ENCODE measurements at regions not wholly inside any gene's neighbourhood (a gene's known extent, or its start where the extent isn't known, plus 50 kb on each side); places are given as distances from the start of the nearest gene placed in this dataset.

DNA sequence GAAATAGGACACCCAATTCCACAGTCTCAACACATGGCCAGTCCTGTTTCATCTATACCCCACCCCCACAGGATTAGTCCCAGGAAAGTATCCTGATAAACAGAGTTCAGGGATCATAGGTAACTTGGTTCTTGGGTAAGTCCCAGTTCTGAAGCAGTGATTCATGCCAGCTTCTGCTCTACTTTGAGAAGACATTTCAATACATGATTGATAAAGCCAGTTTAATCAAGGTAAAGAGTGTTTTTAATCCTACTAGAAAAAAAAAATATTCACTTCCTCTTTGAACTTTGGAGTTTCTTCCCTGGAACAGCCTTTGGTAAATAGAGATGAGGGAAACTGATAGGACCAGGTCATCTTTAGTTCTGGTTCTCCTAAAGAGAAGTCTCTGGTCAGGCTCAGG lies 142.4 kb downstream of the TLR5 start:
- DNase-seq (ENCODE audit: low read depth), result no peak

DNA sequence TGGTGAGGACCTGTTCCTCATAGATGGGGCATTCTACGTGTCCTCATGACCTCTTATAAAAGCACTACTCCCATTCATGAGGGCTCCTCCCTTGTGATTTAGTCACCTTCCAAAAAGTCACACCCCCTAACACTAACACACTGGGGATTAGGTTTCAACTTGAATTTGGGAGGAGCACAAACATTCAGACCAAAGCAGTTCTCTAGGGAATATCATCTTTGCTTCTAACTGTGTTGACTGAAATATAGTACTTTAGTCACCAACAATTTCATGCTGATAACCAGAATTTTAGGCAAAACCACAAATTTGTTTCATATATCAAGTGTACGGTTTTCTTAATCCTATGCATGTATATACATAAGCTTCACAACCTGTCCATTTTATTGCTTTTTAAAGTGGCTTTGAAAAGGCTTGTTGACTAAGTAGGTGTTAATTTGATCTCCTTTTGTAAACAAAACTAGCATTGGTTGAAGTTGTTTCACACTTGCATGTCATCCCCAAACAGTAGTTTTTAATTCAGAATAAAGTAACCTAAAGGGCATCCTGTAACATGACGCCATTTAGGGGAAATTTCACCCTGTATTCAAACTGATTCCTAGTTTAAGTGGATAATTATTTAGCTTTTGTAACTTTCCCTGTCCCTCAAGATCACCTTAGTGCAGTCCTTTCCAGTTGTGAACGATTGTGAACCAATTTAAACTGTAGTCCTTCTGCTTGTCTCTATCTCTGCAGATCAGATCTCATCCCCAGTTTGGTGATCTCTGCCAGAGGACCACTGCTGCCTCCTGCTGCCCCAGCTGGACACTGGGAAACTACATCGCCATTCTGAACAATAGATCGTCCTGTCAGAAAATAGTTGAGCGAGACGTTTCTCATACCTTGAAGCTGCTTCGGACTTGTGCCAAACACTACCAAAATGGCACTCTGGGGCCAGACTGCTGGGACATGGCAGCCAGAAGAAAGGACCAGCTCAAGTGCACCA lies 141.1 kb downstream of the TLR5 start:
- peak; percentile 12 for DNase-seq (ENCODE audit: low read depth)

DNA sequence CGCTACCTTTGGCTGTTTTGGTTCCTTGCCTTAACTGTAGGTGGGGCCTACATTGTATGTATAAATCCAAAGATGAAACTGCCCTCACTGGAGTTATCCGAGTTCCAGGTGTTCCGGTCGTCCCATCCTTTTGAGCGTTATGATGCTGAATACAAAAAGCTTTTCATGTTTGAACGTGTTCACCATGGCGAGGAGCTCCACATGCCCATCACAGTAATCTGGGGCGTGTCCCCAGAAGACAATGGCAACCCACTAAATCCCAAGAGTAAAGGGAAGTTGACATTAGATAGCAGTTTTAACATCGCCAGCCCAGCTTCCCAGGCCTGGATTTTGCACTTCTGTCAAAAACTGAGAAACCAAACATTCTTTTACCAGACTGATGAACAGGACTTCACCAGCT lies 139.5 kb downstream of the TLR5 start:
- DNase-seq (ENCODE audit: low read depth), result no peak

DNA sequence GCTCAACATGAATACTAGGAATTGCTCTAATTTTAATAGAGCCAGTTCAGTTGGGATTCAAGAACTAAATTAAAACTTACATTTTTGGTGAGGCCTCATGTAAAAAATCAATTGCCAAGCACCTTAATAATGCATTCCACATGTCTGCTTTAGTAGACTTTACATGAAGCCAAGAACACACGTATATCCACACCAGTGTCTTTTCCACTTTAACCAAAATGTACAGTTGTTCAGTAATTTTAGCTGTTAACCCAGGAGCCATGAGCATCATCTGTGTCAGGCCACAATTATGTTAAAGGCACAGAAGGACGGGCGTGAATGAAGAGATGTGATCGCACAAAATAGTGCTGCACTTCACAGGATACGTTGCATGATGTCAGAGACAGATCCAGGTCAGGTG lies 136.7 kb downstream of the TLR5 start:
- no peak for DNase-seq (ENCODE audit: low read depth)

DNA sequence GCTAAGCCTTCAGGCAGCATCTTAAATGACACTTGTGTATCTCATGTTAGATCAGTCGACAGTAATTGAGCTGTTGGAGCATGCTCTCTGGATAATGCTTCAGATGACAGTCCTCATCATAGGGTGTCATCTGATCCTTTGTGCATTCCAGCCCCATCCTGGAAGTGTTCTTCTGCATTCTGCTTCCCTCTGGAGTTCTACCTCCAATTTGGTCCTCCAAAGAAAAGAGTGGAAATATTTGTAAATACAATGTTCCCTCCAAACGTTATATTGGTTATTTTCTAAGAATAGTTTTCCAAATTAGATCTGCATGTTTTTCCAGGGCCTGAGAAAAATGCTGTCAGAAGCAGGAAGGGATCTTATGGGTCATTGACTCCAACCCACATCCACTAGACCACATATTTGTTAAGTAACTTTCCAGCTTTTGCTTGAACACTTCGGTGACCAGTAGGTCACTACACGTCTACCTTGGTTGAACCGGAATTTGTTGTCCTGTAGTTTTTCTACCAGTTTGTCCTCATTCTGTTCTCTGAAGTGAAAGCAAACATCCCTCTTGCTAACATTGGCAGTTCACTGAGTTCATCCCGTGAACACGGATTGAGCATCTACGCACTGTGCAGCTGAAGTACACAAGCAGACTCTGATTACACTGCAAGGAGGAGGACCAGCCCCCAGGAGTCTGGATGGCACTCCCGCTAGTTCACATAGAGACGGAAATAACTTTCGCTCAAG lies 136.0 kb downstream of the TLR5 start:
- no peak for DNase-seq (ENCODE audit: low read depth)

GRCh38 chr1:223007935-223008334 lies 135.1 kb downstream of the TLR5 start:
- DNase-seq (ENCODE audit: low read depth), result no peak

GRCh38 chr1:223008808-223009207 lies 134.2 kb downstream of the TLR5 start:
- no peak for DNase-seq (ENCODE audit: low read depth)

DNA sequence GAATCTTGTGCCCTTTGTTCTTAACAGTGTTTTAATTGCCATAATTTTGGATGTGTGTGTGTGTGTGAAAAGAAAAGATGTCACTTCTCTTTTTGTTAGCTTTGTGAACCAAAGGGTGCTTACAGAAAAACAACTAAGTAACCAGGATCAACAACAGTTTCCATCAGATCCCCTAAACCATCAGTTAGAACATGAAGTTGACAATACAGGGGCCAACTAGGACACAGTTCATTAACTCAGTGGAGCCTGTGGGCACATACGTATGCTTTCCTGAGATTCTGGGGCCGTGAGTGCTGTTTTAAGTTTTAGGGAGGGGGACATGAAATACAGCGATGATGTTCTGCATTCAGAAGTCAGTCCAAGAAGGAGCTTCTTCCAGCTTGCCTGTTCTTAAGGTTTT lies 133.6 kb downstream of the TLR5 start:
- no peak for DNase-seq (ENCODE audit: low read depth)

DNA sequence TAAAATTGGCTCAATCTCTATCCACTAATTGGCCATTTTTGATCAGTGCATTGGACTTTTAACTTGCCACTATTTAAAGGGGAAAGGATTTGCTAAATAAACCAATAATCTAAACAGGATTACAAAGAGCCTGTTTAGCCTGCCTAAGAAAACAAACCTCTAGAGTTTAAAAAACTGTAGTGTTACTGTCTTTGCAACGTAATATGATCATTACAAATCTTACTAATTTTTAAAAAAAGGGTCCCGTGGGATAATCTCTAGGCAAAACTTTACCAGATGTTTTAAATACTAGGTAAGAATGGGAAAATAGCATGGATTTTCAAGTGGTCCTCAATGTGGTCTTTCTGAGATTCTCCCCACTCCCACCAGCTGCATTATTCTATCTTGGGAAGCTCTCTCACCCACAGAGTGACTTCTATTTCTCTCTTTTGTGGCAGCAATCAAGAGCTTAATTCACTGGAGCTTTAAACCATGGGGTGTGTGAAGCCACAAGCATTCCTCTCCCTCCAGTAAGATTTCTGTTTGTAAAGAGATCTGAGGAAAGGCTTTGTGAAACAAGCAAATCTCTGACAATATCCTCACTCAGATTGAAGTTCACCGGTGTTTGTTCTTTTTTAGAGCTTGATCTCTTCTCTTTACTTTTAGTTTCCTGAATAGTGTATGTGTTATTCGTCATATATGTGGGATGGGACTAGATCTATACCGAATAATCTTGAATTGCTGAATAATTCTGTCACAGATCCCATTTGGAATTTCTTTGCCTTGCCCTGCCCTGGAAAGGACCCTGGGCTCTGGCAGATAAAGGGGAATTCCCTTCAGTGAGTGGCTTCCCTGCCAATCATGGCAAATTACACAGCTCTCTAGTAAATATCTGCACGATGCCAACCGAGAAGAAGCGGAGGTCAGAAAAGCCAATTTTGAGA lies 132.2 kb downstream of the TLR5 start:
- no peak for DNase-seq (ENCODE audit: low read depth)

DNA sequence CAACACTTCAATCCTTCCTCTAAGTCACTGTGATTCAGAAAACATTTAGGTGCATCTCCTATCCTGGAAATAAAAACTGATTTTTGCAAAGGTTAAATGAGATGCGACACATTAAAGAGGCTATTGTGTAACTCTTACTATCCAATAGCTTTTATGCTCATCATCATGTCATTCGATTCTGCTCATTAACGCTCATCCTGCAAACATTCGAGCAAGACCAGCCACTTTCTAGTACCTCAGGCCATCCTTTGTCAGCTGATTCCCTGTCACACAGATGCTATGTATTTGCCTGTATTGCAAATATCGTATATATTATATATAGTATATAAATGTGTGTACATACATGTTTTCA lies 131.6 kb downstream of the TLR5 start:
- DNase-seq (ENCODE audit: low read depth), result no peak

DNA sequence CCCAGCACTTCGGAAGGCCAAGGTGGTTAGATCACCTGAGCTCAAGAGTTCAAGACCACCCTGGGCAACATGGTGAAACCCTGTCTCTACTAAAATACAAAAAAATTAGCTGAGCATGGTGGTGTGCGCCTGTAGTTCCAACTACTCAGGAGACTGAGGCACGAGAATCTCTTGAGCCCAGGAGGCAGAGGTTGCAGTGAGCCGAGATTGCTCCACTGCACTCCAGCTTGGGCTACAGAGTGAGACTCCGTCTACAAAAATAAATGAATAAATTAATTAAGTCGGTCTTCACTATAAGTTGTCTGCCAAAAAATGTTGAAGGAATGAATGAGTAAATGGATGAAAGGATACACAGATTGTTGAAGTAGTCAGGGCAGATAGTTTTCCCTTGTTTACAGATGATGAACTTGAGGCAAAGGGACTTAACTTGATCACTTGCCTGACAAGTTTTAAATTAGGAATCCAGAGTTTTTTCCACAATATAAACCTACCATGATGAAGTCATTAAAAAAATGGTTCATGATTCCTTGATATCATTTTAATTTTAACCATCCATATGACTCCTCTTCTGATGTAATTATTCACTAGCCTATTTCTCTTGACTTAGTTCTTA lies 130.8 kb downstream of the TLR5 start:
- no peak for DNase-seq (ENCODE audit: low read depth)

DNA sequence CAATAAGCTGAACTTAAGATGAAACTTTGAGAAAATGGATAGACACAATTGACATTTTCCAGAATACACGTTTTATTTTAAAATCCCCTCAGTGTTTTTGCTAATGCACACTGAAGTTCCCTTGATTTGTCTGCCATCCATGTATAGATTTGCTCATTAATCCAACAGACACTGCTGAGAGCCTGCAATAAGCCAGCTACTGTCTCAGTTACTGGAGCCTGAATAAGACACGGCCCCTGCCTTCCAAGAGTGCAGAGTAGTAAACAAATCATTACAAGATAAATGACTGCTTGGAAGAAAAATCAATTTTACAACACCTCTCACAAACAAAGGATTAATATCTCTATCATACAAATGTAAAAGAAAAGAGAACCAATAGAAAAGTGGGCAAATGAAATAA lies 130.1 kb downstream of the TLR5 start:
- no peak for DNase-seq (ENCODE audit: low read depth)

DNA sequence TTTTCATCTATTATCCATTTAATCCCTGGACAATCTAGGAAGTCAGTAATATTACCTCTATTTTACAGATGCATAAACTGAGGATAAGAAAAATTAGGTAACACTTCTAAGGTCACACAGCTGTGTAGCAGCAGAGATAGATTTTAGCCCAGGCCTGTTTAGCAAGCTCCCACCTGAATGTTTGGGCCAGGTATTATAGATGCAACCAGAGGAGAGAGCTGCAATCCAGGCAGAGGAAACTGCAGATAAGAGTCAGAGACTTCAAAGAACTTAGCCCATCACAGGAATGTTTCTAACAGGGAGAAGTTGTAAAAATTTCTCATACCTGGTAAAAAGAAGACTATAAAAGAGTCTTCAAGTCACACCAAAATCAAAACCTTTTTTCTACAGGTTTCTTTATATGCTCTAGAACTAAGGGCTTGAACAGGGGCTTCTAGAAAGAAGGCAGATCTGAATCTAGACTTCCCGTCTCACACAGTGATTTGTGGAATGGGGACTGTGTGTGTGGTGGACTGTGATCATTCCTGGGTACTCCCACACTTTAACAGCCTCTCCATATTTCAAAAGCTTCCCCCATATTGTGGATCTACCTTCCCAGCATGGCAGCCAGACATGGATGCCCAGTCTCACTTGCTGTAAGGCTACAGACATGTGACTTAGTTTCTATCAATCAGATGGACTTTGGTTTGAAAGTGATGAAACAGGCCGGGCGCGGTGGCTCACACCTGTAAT lies 128.7 kb downstream of the TLR5 start:
- DNase-seq (ENCODE audit: low read depth), result no peak

DNA sequence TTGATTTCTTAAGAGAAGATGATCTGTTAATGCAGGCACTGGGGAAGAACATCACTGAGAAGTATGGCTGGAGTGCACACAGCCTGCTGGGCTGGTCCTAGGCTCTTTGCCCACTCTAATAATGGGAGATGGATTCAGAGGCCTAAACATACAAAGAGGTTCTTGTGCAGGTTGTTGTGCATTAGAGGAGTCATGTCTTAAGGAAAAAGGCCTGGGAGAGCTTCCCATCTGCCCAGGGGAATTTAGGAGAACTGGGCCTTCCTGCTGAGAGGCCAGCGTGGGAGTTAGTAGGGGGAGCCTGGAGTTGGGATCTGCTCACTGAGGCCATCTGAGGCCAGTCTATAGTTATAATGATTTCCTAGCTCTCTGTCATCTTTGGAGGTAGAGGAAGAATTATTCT lies 126.7 kb downstream of the TLR5 start:
- no peak for DNase-seq (ENCODE audit: low read depth)

DNA sequence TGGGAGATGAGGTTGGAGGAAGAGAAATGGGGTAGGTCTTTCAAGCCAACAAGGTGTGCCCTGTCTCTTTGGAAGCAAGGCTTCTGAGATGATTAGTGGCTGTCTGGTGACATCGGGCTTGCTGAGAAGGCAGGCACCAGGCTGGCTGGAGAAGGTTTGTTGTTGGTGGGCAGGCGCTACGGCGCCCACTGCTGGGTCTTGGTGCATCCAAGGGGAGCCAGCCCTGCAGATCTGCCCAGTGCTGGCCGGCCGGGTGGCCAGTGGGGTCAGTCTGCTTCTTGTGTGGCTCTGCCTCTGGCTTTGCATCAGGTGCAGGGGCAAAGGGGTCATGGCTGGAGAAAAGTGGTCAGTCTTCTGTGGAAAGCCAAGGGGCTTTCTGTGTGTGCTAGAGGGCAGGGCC lies 126.2 kb downstream of the TLR5 start:
- DNase-seq (ENCODE audit: low read depth), result no peak

GRCh38 chr1:223017291-223017690 lies 125.8 kb downstream of the TLR5 start:
- no peak for DNase-seq (ENCODE audit: low read depth)

DNA sequence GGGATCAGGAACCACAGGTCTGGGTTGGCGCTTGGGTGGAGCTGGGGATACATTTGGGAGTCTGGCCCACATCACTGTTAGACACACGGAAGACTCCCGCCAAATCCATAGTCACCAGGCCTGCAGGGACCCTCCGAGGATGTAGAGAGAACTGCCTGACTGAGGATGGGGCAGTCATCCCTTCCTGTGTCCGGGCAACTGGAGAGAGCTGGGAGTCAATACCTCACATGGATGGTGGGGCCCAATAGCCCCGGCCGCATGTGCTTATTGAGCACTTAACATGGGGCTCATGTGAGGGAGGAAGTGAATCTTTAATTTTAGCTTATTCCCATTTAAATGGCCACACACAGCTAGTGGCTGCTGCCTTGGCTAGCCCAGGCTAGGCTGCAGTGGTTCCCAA lies 124.5 kb downstream of the TLR5 start:
- DNase-seq (ENCODE audit: low read depth), result no peak

- no peak for DNase-seq (ENCODE audit: low read depth)
These were observed 123.8 kb downstream of the TLR5 start for GRCh38 chr1:223019256-223019655.

- no peak for DNase-seq (ENCODE audit: low read depth)
These were observed 122.3 kb downstream of the TLR5 start for GRCh38 chr1:223020770-223021169.

GRCh38 chr1:223022641-223023473 lies 120.2 kb downstream of the TLR5 start:
- DNase-seq (ENCODE audit: low read depth), result no peak

Data from HS-27A (cell line).